ENCODE measurements at regions not wholly inside any gene's neighbourhood (a gene's known extent, or its start where the extent isn't known, plus 50 kb on each side); places are given as distances from the start of the nearest gene placed in this dataset.
"Not testable (repeated sequence)": the region's sequence is repeated elsewhere in the genome, so short reads cannot be mapped to it uniquely, and the experiment has no call there.

- DNase-seq (ENCODE audit: low read depth in 4 of 4, low spot score in 1 of 4): no peak
These were observed 765.8 kb downstream of the METTL4 start for GRCh38 chr18:1805521-1805920.

GRCh38 chr18:1806884-1807615 is 764.3 kb downstream of the METTL4 start:
- DNase-seq (ENCODE audit: low read depth in 4 of 4, low spot score in 1 of 4): no peak

DNA sequence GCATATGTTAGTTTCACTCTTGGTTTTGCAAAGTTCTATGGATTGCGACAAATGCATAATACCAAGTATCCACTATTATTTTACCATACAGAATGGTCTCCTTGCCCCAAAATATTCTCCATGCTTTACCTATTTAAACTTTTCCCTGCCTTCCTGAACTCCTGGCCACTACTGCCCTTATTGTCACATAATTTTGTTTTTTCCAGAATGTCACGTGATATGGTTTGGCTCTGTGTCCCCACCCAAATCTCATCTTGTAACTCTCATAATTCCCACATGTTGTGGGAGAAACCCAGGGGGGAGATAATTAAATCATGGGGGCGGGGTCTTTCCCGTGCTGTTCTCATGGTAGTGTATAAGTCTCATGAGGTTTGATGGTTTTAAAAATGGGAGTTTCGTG is 760.0 kb downstream of the METTL4 start:
- no peak for DNase-seq (ENCODE audit: low read depth in 4 of 4, low spot score in 1 of 4)

DNA sequence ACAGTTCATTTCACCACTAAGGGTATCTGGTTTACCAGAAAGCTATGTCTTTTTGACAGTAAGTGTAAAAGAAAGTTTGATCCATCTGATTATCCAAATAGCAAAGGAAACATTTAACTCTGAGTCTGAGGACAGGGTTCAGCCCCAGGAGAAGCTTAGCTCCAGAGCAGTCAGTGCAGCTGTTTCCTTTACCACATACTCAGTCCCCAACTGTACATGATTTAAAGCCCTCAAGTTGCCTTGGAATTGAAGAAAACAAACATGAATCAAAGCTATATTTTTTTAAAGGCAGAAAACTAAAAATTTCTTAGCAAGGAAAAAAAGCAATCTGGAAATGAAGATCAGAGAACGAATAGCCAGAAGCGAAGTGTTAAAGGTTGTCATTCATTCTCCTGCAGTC is 746.0 kb downstream of the METTL4 start:
- no peak for DNase-seq (ENCODE audit: low read depth in 4 of 4, low spot score in 1 of 4)

- no peak for DNase-seq (ENCODE audit: low read depth in 4 of 4, low spot score in 1 of 4)
These were observed 730.4 kb downstream of the METTL4 start for GRCh38 chr18:1840878-1841277.

GRCh38 chr18:1846640-1847039 is 724.7 kb downstream of the METTL4 start:
- DNase-seq (ENCODE audit: low read depth in 4 of 4, low spot score in 1 of 4): no peak

DNA sequence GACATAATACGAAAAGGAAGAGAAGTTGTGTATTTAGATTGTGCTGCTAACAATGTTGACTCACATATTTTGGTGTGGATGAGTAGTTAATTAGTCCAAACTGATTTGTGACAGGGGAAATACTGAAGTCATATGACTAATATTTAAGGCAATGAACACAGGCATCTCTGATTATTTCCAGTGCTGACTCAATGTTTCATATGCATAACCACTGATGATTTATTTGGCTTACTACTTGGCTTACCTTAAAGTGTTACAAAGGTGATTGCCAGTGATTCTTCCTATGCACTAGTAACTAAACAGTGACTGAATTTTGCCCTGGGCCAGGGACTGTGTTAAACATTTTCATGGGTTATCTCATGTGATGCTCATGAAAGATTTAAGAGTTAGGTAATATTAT is 722.6 kb downstream of the METTL4 start:
- DNase-seq (ENCODE audit: low read depth in 4 of 4, low spot score in 1 of 4): no peak

GRCh38 chr18:1849386-1849785 is 721.9 kb downstream of the METTL4 start:
- DNase-seq (ENCODE audit: low read depth in 4 of 4, low spot score in 1 of 4): no peak

DNA sequence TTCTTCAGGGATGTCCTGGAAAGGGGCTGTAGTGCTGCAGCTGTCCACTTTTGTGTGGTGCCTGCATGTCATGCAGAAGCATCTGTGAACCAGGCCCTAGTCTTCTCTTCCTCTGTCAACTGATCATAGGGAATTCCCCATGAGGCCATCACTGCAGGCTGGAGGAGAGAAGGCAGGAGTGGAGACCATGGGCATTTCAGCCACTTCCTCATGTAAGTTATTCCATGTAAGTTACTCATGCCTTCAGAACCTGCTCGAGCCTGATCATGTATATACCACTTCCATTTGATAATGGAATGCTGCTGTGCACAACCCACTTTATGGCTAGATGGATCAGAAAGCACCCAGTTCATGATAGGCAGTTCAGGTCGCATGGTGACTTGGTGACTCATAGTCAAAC is 714.0 kb downstream of the METTL4 start:
- DNase-seq (ENCODE audit: low read depth in 4 of 4, low spot score in 1 of 4): not testable (repeated sequence)

DNA sequence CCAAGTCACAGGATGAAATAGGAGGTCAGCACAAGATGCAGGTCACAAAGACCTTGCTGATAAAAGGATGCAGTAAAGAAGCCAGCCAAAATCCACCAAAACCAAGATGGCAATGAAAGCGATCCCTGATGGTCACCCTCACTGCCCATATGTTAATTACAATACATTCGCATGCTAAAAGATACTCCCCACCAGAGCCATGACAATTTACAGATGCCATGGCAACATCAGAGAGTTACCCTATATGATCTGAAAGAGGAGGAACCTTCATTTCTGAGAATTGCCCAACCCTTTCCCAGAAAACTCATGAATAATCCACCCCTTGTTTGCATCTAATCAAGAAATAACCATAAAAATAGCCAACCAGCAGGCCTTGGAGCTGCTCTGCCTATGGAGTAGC is 709.8 kb downstream of the METTL4 start:
- DNase-seq (ENCODE audit: low read depth in 4 of 4, low spot score in 1 of 4): no peak

DNA sequence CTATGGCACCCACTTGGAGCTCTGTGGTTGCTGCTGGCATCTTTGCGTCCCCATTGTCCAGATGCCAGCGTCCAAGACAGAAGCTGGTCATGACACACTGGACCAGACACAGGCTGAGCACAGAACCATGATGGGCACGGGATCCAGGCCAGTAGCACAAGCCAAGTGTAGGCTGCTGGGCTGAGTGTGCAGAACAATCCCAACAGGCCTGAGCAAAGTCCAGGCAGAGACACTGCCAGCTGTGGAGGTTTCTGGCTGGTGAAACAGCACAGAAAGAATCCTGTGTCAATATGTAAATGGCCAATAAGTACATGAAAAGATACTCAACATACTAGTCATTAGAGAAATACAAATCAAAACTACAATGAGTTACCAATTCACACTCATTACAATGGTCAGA is 705.4 kb downstream of the METTL4 start:
- no peak for DNase-seq (ENCODE audit: low read depth in 4 of 4, low spot score in 1 of 4)

DNA sequence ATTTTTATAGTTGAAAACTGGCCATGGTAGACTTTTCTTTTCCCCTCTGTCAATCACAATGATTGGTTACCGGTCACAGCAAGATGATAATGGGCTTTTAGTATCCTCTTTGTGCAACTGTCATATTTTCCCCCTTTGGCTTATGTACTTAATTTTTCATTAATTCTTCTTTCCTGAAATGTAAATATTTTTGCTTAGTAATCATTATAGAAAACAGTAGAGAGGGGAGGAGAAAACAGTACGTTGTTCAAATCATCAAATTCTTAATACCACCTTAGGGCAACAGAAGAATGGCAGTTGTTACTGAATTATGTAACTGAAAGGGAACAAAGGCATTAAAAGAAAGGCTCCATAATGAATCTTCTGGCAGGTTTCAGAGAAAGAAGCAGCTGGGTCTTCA is 699.0 kb downstream of the METTL4 start:
- no peak for DNase-seq (ENCODE audit: low read depth in 4 of 4, low spot score in 1 of 4)

GRCh38 chr18:1875219-1875618 is 696.1 kb downstream of the METTL4 start:
- no peak for DNase-seq (ENCODE audit: low read depth in 4 of 4, low spot score in 1 of 4)

DNA sequence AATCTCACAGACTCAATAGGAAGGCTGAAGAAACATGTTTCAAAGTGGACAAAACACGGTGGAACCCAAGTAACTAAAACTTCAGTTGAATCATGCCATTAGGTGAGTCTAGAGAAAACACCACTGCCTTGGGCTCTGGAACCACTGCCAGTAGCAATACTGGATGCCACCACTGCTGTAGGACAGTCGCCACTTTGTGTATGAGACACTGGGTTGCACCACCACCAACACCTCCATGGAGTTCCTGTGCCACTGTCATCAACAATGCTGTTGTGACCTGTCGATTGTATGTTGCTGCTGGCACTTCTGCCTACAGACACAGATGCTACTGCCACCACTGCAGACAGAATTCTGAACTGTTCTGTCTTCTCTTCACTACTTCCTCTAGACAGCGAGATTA is 686.7 kb downstream of the METTL4 start:
- DNase-seq (ENCODE audit: low read depth in 4 of 4, low spot score in 1 of 4): no peak

GRCh38 chr18:1891641-1892040 is 679.7 kb downstream of the METTL4 start:
- no peak for DNase-seq (ENCODE audit: low read depth in 4 of 4, low spot score in 1 of 4)

GRCh38 chr18:1892191-1892590 is 679.1 kb downstream of the METTL4 start:
- DNase-seq (ENCODE audit: low read depth in 4 of 4, low spot score in 1 of 4): no peak

DNA sequence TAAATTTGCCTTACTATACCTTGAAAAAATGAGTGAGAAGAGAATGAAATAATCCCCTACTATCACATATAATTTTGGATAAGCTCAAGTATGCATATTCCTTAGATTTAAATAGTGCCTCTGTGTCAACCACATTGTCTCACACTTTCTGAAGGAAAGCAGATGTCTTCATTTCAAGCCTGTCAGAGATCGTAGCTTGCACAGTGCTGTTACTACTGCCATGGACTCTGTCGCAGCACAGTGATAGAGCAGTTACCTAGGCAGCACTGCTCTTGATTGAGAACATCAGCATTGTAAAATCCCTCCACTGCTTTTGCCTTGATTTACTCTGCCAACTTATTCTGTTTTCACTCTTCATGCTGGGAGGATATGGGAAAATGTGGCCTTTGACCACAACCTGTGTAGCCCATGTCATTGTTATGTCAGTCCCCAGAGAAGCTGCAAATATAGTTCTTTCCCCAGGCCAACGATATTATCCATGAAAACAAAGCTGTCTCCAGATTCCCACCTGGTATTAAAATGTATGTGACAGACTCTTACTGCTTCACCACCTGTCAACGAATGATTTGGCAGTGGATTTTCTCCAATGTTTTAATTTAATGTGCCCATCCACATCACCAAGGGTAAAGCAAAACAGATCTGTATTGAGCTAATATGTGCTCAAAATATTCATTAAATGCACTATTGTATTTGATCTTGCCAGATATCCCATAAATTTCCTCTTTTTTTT is 675.7 kb downstream of the METTL4 start:
- no peak for DNase-seq (ENCODE audit: low read depth in 4 of 4, low spot score in 1 of 4)

DNA sequence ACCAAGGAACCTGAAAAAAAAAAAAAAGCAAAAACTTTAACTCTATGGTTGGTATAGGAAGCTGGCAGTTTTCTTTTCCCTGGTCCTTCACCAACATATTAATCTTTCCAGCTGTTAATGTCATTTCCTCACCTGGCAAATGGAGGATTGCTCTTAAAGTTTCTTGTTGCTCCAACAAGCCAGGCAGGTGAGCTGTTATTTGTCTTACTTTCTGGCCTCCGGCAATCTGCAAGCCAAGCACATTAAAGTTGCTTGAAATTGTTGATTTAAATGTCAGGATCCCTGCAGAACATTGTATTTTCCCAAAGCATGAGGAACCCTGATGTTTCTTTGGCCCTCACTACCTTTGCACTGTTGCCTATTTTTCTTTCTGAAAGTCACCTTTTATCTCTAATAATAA is 664.9 kb downstream of the METTL4 start:
- DNase-seq (ENCODE audit: low read depth in 4 of 4, low spot score in 1 of 4): no peak

GRCh38 chr18:1907470-1908206 is 663.7 kb downstream of the METTL4 start:
- DNase-seq (ENCODE audit: low read depth in 4 of 4, low spot score in 1 of 4): no peak

GRCh38 chr18:1914489-1914888 is 656.8 kb downstream of the METTL4 start:
- DNase-seq (ENCODE audit: low read depth in 4 of 4, low spot score in 1 of 4): no peak

DNA sequence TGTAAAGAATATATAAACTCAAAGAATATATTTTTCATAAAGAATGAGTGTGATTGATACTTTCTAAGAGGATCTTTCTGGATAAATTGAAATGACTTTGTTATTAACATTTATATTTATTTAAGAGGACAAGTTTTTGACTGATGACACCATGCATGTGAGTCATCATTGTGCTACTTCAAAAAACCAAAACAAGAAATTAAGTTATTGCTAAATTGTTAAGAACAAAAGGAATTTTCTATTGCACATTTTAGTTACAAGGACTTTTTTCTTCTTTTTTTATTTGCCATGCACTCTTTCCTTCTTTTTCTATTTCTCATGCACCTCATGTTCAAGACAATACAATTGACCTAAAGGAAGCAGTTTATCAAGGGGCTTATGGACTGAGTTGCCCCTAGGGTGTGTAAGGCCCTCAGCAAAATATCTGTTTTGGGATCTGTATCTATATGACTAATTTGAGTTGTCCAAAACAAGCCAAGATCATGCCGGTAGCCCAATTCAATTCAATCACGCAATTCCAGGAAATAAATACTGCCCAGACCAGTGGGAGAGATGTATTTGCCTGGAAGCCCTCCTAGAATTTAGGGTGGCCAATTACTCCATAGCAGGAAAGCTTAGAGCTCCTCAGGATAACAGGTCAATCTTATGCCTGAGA is 654.3 kb downstream of the METTL4 start:
- DNase-seq (ENCODE audit: low read depth in 4 of 4, low spot score in 1 of 4): no peak

- no peak for DNase-seq (ENCODE audit: low read depth in 4 of 4, low spot score in 1 of 4)
These were observed 653.7 kb downstream of the METTL4 start for GRCh38 chr18:1917569-1917968.

Measured in stimulated activated CD4-positive, alpha-beta T cell treated with anti-CD3 and anti-CD28 coated beads, Interleukin-1b, Interleukin-23, amount 100 ng/mL, for 24 hours (primary cell).